HG03066 (cell line): ENCODE measurements at regions not wholly inside any gene's neighbourhood (a gene's known extent, or its start where the extent isn't known, plus 50 kb on each side); places are given as distances from the start of the nearest gene placed in this dataset.
"Not testable (repeated sequence)": the region's sequence is repeated elsewhere in the genome, so short reads cannot be mapped to it uniquely, and the experiment has no call there.

ENCODE experiments used
- ATAC-seq: cut with Tn5 transposase; IDR thresholded peaks from one replicate; pipeline ENCODE4 v1.9.1; 2021; ENCODE audit warnings: low read depth; ENCODE audit not compliant: unreplicated experiment

- no peak for ATAC-seq
These were observed 1605.2 kb upstream of the CDH6 start for GRCh38 chr5:29588236-29588635.

- no peak for ATAC-seq
These were observed 1605.7 kb upstream of the CDH6 start for GRCh38 chr5:29587832-29588231.

GRCh38 chr5:29568028-29568427 lies 1625.5 kb upstream of the CDH6 start:
- ATAC-seq: no peak

GRCh38 chr5:29561564-29561963 lies 1631.9 kb upstream of the CDH6 start:
- no peak for ATAC-seq

GRCh38 chr5:29550523-29550922 lies 1643.0 kb upstream of the CDH6 start:
- ATAC-seq: no peak

GRCh38 chr5:29548262-29548661 lies 1645.2 kb upstream of the CDH6 start:
- ATAC-seq: no peak

- ATAC-seq: no peak
These were observed 1646.1 kb upstream of the CDH6 start for GRCh38 chr5:29547236-29547865.

GRCh38 chr5:29543501-29543900 lies 1650.0 kb upstream of the CDH6 start:
- ATAC-seq: no peak

- ATAC-seq: no peak
These were observed 1669.3 kb upstream of the CDH6 start for GRCh38 chr5:29524227-29524626.

- ATAC-seq: no peak
These were observed 1675.3 kb upstream of the CDH6 start for GRCh38 chr5:29518176-29518575.

DNA sequence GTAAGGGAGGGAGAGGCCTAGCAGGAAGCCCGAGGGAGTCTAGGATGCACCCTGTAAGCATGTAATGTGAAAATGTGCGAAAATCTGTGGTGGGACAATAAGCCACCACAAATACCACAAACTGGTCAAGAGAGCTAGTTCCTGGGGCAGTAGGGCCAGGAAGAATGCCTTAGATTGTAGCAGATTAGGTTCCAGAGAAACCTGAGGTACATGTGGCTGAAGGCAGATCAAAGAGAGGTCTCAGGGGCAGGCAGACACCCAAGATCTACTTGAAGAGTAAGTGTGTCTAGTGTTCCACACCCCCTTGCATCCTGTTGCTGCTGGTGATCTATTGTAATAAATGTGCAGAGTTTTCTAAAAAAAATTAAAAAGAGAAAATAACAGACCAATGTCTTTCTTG lies 1677.3 kb upstream of the CDH6 start:
- ATAC-seq: no peak

DNA sequence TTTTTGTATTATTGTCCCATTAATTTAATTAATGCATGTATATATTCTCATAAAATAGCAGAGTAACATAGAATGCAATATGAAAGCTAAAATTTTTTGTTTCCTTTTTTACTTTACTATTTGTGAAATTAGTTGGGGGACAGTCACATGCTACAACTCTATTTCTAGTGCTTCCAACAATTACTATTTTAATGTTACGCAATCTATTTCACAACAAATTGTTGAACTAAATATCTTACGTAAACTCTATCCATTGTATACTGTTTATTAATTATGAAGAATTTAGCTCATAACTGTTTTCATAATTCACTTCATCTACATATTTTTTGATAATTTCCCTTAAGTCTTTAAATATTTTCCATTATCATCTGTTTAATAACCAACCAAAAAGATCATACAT lies 1685.4 kb upstream of the CDH6 start:
- no peak for ATAC-seq

- no peak for ATAC-seq
These were observed 1689.1 kb upstream of the CDH6 start for GRCh38 chr5:29504411-29504810.

GRCh38 chr5:29498860-29499259 lies 1694.6 kb upstream of the CDH6 start:
- ATAC-seq: no peak

GRCh38 chr5:29498412-29498811 lies 1695.1 kb upstream of the CDH6 start:
- no peak for ATAC-seq

DNA sequence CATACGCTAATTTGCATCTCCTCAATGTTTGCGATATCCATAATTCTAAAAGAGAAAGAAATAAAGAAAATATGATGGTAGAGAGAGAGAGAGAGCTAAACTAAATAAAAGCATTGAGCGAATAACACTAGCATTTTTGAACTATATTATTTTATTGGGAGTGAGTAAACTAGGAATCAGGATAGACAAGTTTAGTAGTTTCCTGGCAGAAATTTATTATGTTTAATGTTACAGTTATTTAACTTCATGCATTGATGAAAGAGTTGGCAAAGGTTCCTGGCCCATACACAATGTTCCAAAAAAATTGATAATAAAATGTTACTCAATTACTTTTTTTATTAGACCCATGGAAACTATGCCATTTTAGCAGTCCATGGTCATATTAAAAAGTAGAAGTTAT lies 1708.2 kb upstream of the CDH6 start:
- ATAC-seq: no peak

- ATAC-seq: no peak
These were observed 1723.9 kb upstream of the CDH6 start for GRCh38 chr5:29469581-29469980.

DNA sequence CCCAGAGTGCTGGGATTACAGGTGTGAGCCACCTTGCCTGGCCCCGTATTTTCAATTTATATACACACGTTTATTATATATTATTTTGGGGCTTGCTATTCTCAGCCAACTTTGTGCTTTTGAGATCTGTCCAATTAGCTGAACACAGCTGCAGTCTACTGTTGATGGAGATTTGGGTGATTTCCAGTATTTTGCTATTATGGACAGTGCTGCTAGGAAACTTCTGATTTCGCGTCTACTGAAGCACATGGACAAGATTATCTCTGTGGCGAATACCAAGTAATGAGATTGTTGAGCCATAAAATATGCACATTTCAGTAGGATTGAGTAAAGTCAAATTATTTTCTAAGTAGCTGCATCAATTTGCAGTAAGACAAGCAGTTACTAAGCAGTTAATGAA lies 1731.2 kb upstream of the CDH6 start:
- no peak for ATAC-seq

DNA sequence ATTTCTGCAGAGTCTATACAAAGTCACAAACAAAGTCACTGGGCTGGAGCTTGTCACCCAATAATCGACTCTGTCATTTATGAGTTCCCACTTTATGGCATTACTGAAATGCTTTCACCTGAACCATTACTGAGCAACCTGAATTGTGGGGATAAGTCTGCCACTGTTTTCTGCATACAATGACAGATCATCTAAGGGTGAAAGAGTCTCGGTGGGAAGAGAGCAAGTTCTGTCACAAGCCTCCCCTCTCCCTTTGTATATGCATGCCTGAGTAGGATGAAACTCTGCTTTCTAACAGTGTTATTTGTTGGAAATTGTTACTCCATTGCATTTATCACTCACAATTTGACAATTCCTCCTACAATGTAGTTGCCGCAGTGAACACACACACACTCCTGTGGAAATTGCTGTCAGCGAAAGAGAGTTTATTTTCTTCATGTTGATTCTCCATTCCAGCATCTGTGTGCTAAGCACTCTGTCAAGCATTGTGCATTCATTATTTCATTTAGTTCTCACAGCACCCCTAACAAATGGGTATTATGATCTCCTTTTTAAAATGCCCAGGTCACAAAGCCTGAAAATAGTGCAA lies 1732.4 kb upstream of the CDH6 start:
- ATAC-seq: no peak

DNA sequence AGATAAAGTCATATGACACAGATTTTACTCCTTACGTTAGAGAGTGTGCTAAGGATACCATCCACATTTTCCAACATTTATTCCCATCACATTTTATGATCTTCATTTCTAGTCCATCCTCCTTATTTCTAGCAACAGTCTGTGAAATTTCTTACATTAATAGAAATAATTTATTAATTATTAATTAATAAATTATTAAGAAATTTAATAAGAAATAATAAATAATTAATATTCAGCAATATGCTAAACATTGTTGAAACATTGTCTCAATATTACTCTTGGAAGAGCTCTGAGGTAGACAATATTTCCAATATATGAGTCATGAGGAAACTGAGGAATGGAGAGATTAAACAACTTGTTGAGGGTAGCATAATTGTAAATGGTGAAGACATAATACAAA lies 1742.5 kb upstream of the CDH6 start:
- ATAC-seq: not testable (repeated sequence)

- ATAC-seq: no peak
These were observed 1778.8 kb upstream of the CDH6 start for GRCh38 chr5:29414681-29415080.

DNA sequence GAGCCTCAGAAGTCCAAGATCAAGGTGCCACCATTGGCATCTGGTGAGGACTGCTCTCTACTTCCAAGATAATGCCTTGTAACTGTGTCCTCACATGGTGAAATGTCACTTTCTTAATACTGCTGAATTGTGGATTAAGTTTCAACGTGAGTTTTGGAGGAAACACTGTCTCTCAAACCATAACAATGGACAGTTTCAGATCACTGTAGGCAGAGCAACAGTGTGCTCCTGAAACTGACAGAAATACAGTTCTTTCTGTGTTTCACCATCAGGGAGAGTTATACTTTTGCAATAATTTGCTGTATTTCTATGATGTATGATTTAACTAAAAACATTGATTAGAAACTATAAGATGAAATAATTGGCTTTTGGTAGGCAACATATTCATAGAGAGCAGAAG lies 1780.5 kb upstream of the CDH6 start:
- no peak for ATAC-seq

GRCh38 chr5:29402270-29402669 lies 1791.2 kb upstream of the CDH6 start:
- no peak for ATAC-seq
